ENCODE measurements at regions not wholly inside any gene's neighbourhood (a gene's known extent, or its start where the extent isn't known, plus 50 kb on each side); places are given as distances from the start of the nearest gene placed in this dataset.

DNA sequence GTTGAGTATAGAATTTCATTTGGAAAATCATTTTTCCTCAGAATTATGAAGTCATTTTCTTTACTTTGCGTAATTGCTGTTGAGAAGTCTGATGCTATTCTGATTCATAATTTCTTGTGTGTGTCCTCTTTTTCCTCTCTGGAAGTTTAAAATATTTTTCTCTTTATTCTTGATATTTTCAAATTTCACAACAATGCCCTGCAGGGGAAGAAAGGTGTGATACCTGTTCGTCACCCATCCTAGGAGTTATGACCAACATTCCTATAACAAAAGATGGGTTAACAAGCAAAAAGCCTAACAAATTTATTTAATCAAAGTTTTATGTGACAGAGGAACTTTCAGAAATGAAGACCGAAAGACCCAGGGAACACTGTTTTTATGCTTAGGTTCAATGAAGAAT is 171.5 kb upstream of the AKIRIN2 start:
- DNase-seq (no peak), ATAC-seq (no peak)
- ChIA-PET POLR2A (no interaction called here), CTCF (no interaction called here)
- Mint-ChIP-seq H3K27me3 (peaks cover 25 to 33% (median 31%) of the 10 kb centered on the region in 5 donors), H3K4me3 (no peak overlapping the region), H3K27ac (no peak overlapping the region), H3K9me3 (no peaks in the 10 kb centered on the region), H3K36me3 (no peaks in the 10 kb centered on the region), H3K4me1 (no peaks in the 10 kb centered on the region)
- Histone ChIP-seq H3K36me3 (ENCODE audit: control insufficient read depth in 2 of 3, insufficient read depth in 3 of 3, low read length in 3 of 3) (no peaks in the 10 kb centered on the region), H3K27ac (ENCODE audit: low read depth, low read length) (no peak overlapping the region), H3K4me3 (ENCODE audit: low read length) (no peak overlapping the region), H3K9me3 (ENCODE audit: control insufficient read depth in 2 of 3, low read length in 3 of 3) (no peaks in the 10 kb centered on the region), H3K4me1 (ENCODE audit: control insufficient read depth in 2 of 2, insufficient read depth in 2 of 2, low read length in 2 of 2) (no peaks in the 10 kb centered on the region), H3K27me3 (ENCODE audit: control insufficient read depth in 2 of 2, insufficient read depth in 2 of 2, low read length in 2 of 2) (no peaks in the 10 kb centered on the region)
- intact Hi-C loops (cut with micrococcal nuclease): no loop called here

- ChIA-PET CTCF (no interaction called here), POLR2A (no interaction called here)
- DNase-seq: no peak
Measured at GRCh38 chr6:87870556-87870955, 168.5 kb upstream of the AKIRIN2 start.

GRCh38 chr6:87869064-87869905 is 167.3 kb upstream of the AKIRIN2 start:
- no peaks in the 10 kb centered on the region for H3K36me3 Mint-ChIP-seq
- intact Hi-C loops (cut with micrococcal nuclease): no loop called here
- no peak for DNase-seq
- Histone ChIP-seq H3K27ac (ENCODE audit: low read depth, low read length) (no peak overlapping the region), H3K27me3 (ENCODE audit: control insufficient read depth in 2 of 2, insufficient read depth in 2 of 2, low read length in 2 of 2) (no peaks in the 10 kb centered on the region), H3K36me3 (ENCODE audit: control insufficient read depth in 2 of 3, insufficient read depth in 3 of 3, low read length in 3 of 3) (no peaks in the 10 kb centered on the region), H3K4me3 (ENCODE audit: low read length) (no peak overlapping the region), H3K9me3 (ENCODE audit: control insufficient read depth in 2 of 3, low read length in 3 of 3) (no peaks in the 10 kb centered on the region), H3K4me1 (ENCODE audit: control insufficient read depth in 2 of 2, insufficient read depth in 2 of 2, low read length in 2 of 2) (no peaks in the 10 kb centered on the region)
- no peaks in the 10 kb centered on the region for H3K4me1 Mint-ChIP-seq
- H3K9me3 Mint-ChIP-seq: no peaks in the 10 kb centered on the region
- no peak for ATAC-seq
- peaks cover 6 to 32% (median 22%) of the 10 kb centered on the region in 5 donors for H3K27me3 Mint-ChIP-seq
- H3K27ac Mint-ChIP-seq: no peak overlapping the region
- POLR2A ChIA-PET: no interaction called here
- H3K4me3 Mint-ChIP-seq: no peak overlapping the region
- CTCF ChIA-PET: no interaction called here

More at GRCh38 chr6:87870556-87870955, 168.5 kb upstream of the AKIRIN2 start:
- ATAC-seq: no peak
- peaks cover 14 to 36% (median 31%) of the 10 kb centered on the region in 5 donors for H3K27me3 Mint-ChIP-seq
- H3K4me3 Mint-ChIP-seq: no peak overlapping the region
- no peaks in the 10 kb centered on the region for H3K27me3 ChIP-seq (ENCODE audit: control insufficient read depth in 2 of 2, insufficient read depth in 2 of 2, low read length in 2 of 2)
- no peak overlapping the region for H3K4me3 ChIP-seq (ENCODE audit: low read length)
- no peaks in the 10 kb centered on the region for H3K36me3 Mint-ChIP-seq
- no peaks in the 10 kb centered on the region for H3K36me3 ChIP-seq (ENCODE audit: control insufficient read depth in 2 of 3, insufficient read depth in 3 of 3, low read length in 3 of 3)
- H3K9me3 ChIP-seq (ENCODE audit: control insufficient read depth in 2 of 3, low read length in 3 of 3): no peaks in the 10 kb centered on the region
- no peaks in the 10 kb centered on the region for H3K9me3 Mint-ChIP-seq
- intact Hi-C loops (cut with micrococcal nuclease): no loop called here
- no peaks in the 10 kb centered on the region for H3K4me1 ChIP-seq (ENCODE audit: control insufficient read depth in 2 of 2, insufficient read depth in 2 of 2, low read length in 2 of 2)
- no peaks in the 10 kb centered on the region for H3K4me1 Mint-ChIP-seq
- H3K27ac ChIP-seq (ENCODE audit: low read depth, low read length): no peak overlapping the region
- H3K27ac Mint-ChIP-seq: no peak overlapping the region

DNA sequence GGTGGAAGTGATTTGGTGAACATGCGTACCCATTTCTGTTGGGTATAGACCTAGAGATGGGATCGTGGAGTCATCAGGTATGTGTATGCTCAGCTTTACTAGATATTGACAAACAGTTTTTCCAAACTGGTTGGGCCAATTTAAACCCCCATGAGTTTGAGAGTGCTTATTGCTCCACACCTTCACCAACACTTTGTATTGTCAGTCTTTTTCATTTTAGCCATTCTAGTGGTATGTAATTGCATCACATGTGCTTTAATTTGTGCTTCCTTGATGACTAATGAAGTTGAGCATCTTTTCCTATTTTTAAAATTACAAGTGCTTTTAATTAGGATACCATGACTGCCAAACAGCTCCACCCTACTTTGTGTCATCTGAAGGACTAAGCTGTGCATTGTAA is 158.9 kb upstream of the AKIRIN2 start:
- peaks cover under 1 to 34% (median 10%) of the 10 kb centered on the region in 5 donors for H3K27me3 Mint-ChIP-seq
- H3K4me3 ChIP-seq (ENCODE audit: low read length): no peak overlapping the region
- H3K36me3 Mint-ChIP-seq: peaks cover 0 to 5% (median 0%) of the 10 kb centered on the region in 5 donors
- intact Hi-C loops (cut with micrococcal nuclease): no loop called here
- H3K4me1 Mint-ChIP-seq: no peaks in the 10 kb centered on the region
- no peaks in the 10 kb centered on the region for H3K36me3 ChIP-seq (ENCODE audit: control insufficient read depth in 2 of 3, insufficient read depth in 3 of 3, low read length in 3 of 3)
- H3K4me1 ChIP-seq (ENCODE audit: control insufficient read depth in 2 of 2, insufficient read depth in 2 of 2, low read length in 2 of 2): no peaks in the 10 kb centered on the region
- no peaks in the 10 kb centered on the region for H3K27me3 ChIP-seq (ENCODE audit: control insufficient read depth in 2 of 2, insufficient read depth in 2 of 2, low read length in 2 of 2)
- H3K9me3 Mint-ChIP-seq: peaks cover 0 to 11% (median 2%) of the 10 kb centered on the region in 11 donors
- ChIA-PET CTCF (interaction anchor here (0.6 kb wide), 1 partner anchor 814 kb away, joined by 6 read pairs; no protein-coding TSS in a partner anchor), POLR2A (no interaction called here)
- no peak overlapping the region for H3K4me3 Mint-ChIP-seq
- ATAC-seq: no peak
- DNase-seq: no peak
- H3K27ac Mint-ChIP-seq: no peak overlapping the region
- H3K9me3 ChIP-seq (ENCODE audit: control insufficient read depth in 2 of 3, low read length in 3 of 3): peaks cover 0 to 3% (median 0%) of the 10 kb centered on the region in 3 experiments
- no peak overlapping the region for H3K27ac ChIP-seq (ENCODE audit: low read depth, low read length)

- intact Hi-C loops (cut with micrococcal nuclease): no loop called here
- ChIA-PET CTCF (no interaction called here), POLR2A (no interaction called here)
- peaks cover 0 to 11% (median 2%) of the 10 kb centered on the region in 11 donors for H3K9me3 Mint-ChIP-seq
- peak overlapping the region in 1 of 9 donors; percentile 1 for H3K27ac Mint-ChIP-seq
- no peak overlapping the region for H3K27ac ChIP-seq (ENCODE audit: low read depth, low read length)
- no peak overlapping the region for H3K4me3 ChIP-seq (ENCODE audit: low read length)
- H3K9me3 ChIP-seq (ENCODE audit: control insufficient read depth in 2 of 3, low read length in 3 of 3): peaks cover 0 to 3% (median 0%) of the 10 kb centered on the region in 3 experiments
- H3K4me3 Mint-ChIP-seq: no peak overlapping the region
- H3K27me3 Mint-ChIP-seq: peaks cover 0 to 20% (median 10%) of the 10 kb centered on the region in 5 donors
- no peak for DNase-seq
- no peaks in the 10 kb centered on the region for H3K36me3 ChIP-seq (ENCODE audit: control insufficient read depth in 2 of 3, insufficient read depth in 3 of 3, low read length in 3 of 3)
- H3K36me3 Mint-ChIP-seq: peaks cover 0 to 5% (median 0%) of the 10 kb centered on the region in 5 donors
- no peaks in the 10 kb centered on the region for H3K4me1 Mint-ChIP-seq
- no peaks in the 10 kb centered on the region for H3K27me3 ChIP-seq (ENCODE audit: control insufficient read depth in 2 of 2, insufficient read depth in 2 of 2, low read length in 2 of 2)
- no peak for ATAC-seq
- no peaks in the 10 kb centered on the region for H3K4me1 ChIP-seq (ENCODE audit: control insufficient read depth in 2 of 2, insufficient read depth in 2 of 2, low read length in 2 of 2)
Measured at GRCh38 chr6:87858440-87858839, 156.4 kb upstream of the AKIRIN2 start.

DNA sequence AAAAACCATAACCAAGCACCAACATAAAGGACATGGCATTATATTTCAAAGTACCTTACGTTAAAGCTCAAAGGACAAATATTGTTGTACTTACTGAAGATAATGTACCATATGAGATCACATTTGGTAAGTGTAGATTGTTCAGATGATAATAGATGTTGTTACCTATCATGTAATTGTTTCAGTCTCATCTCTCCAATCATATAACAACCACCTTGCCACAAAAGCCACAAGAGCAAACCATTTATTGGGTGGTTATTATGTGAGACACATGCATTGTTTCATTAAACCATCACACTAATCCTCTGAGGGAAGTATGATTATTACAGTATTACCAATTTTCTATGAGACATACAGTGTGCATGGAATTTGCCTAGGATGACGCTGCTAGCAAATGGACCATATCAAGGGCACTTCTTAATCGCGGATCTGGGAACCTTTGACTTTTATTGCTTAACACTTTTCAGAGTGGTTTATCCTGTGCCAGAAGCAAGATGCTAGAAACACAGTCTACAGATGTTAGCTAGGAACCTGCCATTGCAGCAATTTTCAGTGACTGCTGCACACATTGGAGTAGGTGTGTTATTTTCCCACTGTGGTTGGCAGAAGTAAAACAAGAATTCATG is 149.8 kb upstream of the AKIRIN2 start:
- no peak for ATAC-seq
- Mint-ChIP-seq H3K27me3 (peaks cover 0 to 19% (median 9%) of the 10 kb centered on the region in 5 donors), H3K36me3 (no peaks in the 10 kb centered on the region), H3K4me3 (no peak overlapping the region), H3K27ac (no peak overlapping the region), H3K4me1 (peaks cover 0 to 2% (median 0%) of the 10 kb centered on the region in 7 donors), H3K9me3 (peaks cover 0 to 4% (median 0%) of the 10 kb centered on the region in 11 donors)
- H3K27ac ChIP-seq (ENCODE audit: low read depth, low read length): no peak overlapping the region
- DNase-seq: no peak
- no peaks in the 10 kb centered on the region for H3K4me1 ChIP-seq (ENCODE audit: control insufficient read depth in 2 of 2, insufficient read depth in 2 of 2, low read length in 2 of 2)
- H3K27me3 ChIP-seq (ENCODE audit: control insufficient read depth in 2 of 2, insufficient read depth in 2 of 2, low read length in 2 of 2): no peaks in the 10 kb centered on the region
- no peaks in the 10 kb centered on the region for H3K36me3 ChIP-seq (ENCODE audit: control insufficient read depth in 2 of 3, insufficient read depth in 3 of 3, low read length in 3 of 3)
- H3K4me3 ChIP-seq (ENCODE audit: low read length): no peak overlapping the region
- ChIA-PET POLR2A (no interaction called here), CTCF (no interaction called here)
- intact Hi-C loops (cut with micrococcal nuclease): no loop called here
- no peaks in the 10 kb centered on the region for H3K9me3 ChIP-seq (ENCODE audit: control insufficient read depth in 2 of 3, low read length in 3 of 3)
